ENCODE measurements at regions not wholly inside any gene's neighbourhood (a gene's known extent, or its start where the extent isn't known, plus 50 kb on each side); places are given as distances from the start of the nearest gene placed in this dataset.

GRCh38 chr4:41323179-41323578, 66.5 kb downstream of the UCHL1 start:
- intact Hi-C loops (cut with micrococcal nuclease) (no loop called here), dilution Hi-C loops (cut with MboI; ENCODE audit: extremely low pct_ligation_motif_present, low sequenced_read_pairs) (no loop called here)
- no peak overlapping the region for H2AFZ ChIP-seq (ENCODE audit: low read depth, low read length)
- no peaks in the 10 kb centered on the region for H4K20me1 ChIP-seq (replicated peaks; ENCODE audit: control insufficient read depth, extremely low read depth, insufficient read depth, low read length)
- CTCF ChIA-PET, result interaction anchor here (1.0 kb wide), 1 partner anchor 17 kb away, joined by 4 read pairs; no protein-coding TSS in a partner anchor
- H3K36me3 ChIP-seq (ENCODE audit: control insufficient read depth in 2 of 2, extremely low read depth in 1 of 2, insufficient read depth in 2 of 2, low read length in 2 of 2), result no peaks in the 10 kb centered on the region
- H3K27me3 ChIP-seq (ENCODE audit: control insufficient read depth in 2 of 2, insufficient read depth in 2 of 2, low read length in 2 of 2), result no peaks in the 10 kb centered on the region
- H3K4me2 ChIP-seq (ENCODE audit: insufficient read depth, low read length), result no peak overlapping the region
- H3K9me3 ChIP-seq (replicated peaks; ENCODE audit: control insufficient read depth, insufficient read depth, low read length), result no peaks in the 10 kb centered on the region
- no peaks in the 10 kb centered on the region for H3K9me1 ChIP-seq (replicated peaks; ENCODE audit: control insufficient read depth, extremely low read depth, insufficient read depth, low read length)
- H3K4me3 ChIP-seq (replicated peaks in 1 of 3; ENCODE audit: insufficient read depth in 1 of 3, low read depth in 1 of 3, low read length in 3 of 3), result no peak overlapping the region
- POLR2A ChIA-PET, result no interaction called here
- peaks cover 3% of the 10 kb centered on the region for H3K4me1 ChIP-seq (ENCODE audit: control insufficient read depth, extremely low read depth, insufficient read depth, low read length)
- no peak for TF ChIP-seq FOS (IDR thresholded peaks at IDR 0.05; ENCODE audit: borderline replicate concordance, insufficient read depth, low read length)
- TF ChIP-seq, protein P1, sequence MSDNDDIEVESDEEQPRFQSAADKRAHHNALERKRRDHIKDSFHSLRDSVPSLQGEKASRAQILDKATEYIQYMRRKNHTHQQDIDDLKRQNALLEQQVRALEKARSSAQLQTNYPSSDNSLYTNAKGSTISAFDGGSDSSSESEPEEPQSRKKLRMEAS (IDR thresholded peaks at IDR 0.05; ENCODE audit: insufficient read depth, insufficient read length), result no peak
- no peak for DNase-seq (ENCODE audit: low read depth, low spot score)
- no peak overlapping the region for H3K9ac ChIP-seq (replicated peaks; ENCODE audit: extremely low read depth, insufficient read depth, low read length)
- H3K79me2 ChIP-seq (ENCODE audit: control insufficient read depth, insufficient read depth, low read length), result no peaks in the 10 kb centered on the region
- FAIRE-seq, result no peak
- BruUV-seq (replicated peaks), result no TSS peak
- no peak overlapping the region for H3K27ac ChIP-seq (ENCODE audit: insufficient read depth, low read depth, low read length)

DNA sequence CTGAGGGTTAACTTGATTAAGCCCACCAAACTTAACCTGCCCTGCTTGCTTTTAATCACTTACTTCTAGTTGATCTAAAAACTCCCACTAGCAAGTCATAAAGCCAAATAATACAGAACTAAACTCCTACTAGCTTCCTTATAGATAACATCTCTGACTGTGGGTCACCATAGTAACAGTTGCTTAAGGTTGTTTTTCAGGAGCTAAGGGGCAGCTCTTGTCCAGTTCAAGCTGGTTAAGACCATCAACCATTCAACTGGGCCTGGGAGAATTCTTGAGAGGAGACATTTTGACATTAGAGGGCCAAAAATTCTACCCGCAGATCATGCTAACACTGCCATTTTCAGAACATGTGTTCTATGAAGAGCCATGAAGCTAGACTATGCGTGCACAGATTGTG, 67.0 kb downstream of the UCHL1 start:
- H3K4me2 ChIP-seq (ENCODE audit: insufficient read depth, low read length), result no peak overlapping the region
- H4K20me1 ChIP-seq (replicated peaks; ENCODE audit: control insufficient read depth, extremely low read depth, insufficient read depth, low read length), result no peaks in the 10 kb centered on the region
- no TSS peak for BruUV-seq (replicated peaks)
- no peaks in the 10 kb centered on the region for H3K79me2 ChIP-seq (ENCODE audit: control insufficient read depth, insufficient read depth, low read length)
- no peak overlapping the region for H3K9ac ChIP-seq (replicated peaks; ENCODE audit: extremely low read depth, insufficient read depth, low read length)
- POLR2A ChIA-PET, result no interaction called here
- DNase-seq (ENCODE audit: low read depth, low spot score), result peak; percentile 67
- no peak overlapping the region for H3K27ac ChIP-seq (ENCODE audit: insufficient read depth, low read depth, low read length)
- TF ChIP-seq JUN (IDR thresholded peaks at IDR 0.05; ENCODE audit: borderline replicate concordance, insufficient read depth, insufficient read length, low read depth), result no peak
- TF ChIP-seq CTCF (IDR thresholded peaks at IDR 0.05; ENCODE audit: extremely low read depth in 1 of 2, insufficient read depth in 1 of 2, low read depth in 1 of 2, low read length in 2 of 2), result no peak
- no peak for TF ChIP-seq FOS (IDR thresholded peaks at IDR 0.05; ENCODE audit: borderline replicate concordance, insufficient read depth, low read length)
- no peak for TF ChIP-seq GATA2 (IDR thresholded peaks at IDR 0.05; ENCODE audit: insufficient read depth, insufficient read length, low read depth, low read length)
- TF ChIP-seq, protein P1 (IDR thresholded peaks at IDR 0.05; ENCODE audit: insufficient read depth, insufficient read length), result no peak
- no peak for TF ChIP-seq POLR2AphosphoS5 (IDR thresholded peaks at IDR 0.05; ENCODE audit: insufficient read depth, low read depth, low read length)
- no peak for TF ChIP-seq POLR2A (IDR thresholded peaks at IDR 0.05; ENCODE audit: low read depth, low read length)
- no peak for TF ChIP-seq MYC (IDR thresholded peaks at IDR 0.05; ENCODE audit: low read depth, low read length)
- no peak for TF ChIP-seq EZH2 (IDR thresholded peaks at IDR 0.05; ENCODE audit: borderline replicate concordance, low read depth, low read length, severe bottlenecking)
- no peaks in the 10 kb centered on the region for H3K27me3 ChIP-seq (ENCODE audit: control insufficient read depth in 2 of 2, insufficient read depth in 2 of 2, low read length in 2 of 2)
- H3K9me1 ChIP-seq (replicated peaks; ENCODE audit: control insufficient read depth, extremely low read depth, insufficient read depth, low read length), result no peaks in the 10 kb centered on the region
- dilution Hi-C loops (cut with MboI; ENCODE audit: extremely low pct_ligation_motif_present, low sequenced_read_pairs) (no loop called here), intact Hi-C loops (cut with micrococcal nuclease) (no loop called here)
- CTCF ChIA-PET, result no interaction called here
- H3K4me1 ChIP-seq (ENCODE audit: control insufficient read depth, extremely low read depth, insufficient read depth, low read length), result peaks cover 4% of the 10 kb centered on the region
- H3K9me3 ChIP-seq (replicated peaks; ENCODE audit: control insufficient read depth, insufficient read depth, low read length), result no peaks in the 10 kb centered on the region
- no peaks in the 10 kb centered on the region for H3K36me3 ChIP-seq (ENCODE audit: control insufficient read depth in 2 of 2, extremely low read depth in 1 of 2, insufficient read depth in 2 of 2, low read length in 2 of 2)
- no peak for FAIRE-seq
- no peak overlapping the region for H2AFZ ChIP-seq (ENCODE audit: low read depth, low read length)
- no peak overlapping the region for H3K4me3 ChIP-seq (replicated peaks in 1 of 3; ENCODE audit: insufficient read depth in 1 of 3, low read depth in 1 of 3, low read length in 3 of 3)

Measured in endothelial cell of umbilical vein (primary cell).